Hepatocyte (in vitro differentiated cells): ENCODE measurements at regions not wholly inside any gene's neighbourhood (a gene's known extent, or its start where the extent isn't known, plus 50 kb on each side); places are given as distances from the start of the nearest gene placed in this dataset.

Experiments
- DNase-seq: peaks from one replicate; pipeline ENCODE4 v3.0.0-alpha.2; 2016; ENCODE audit warnings: low spot score
- H2AFZ ChIP-seq: fragments of 200-600 bp; sonication (generic); 2 replicates; pipeline ENCODE4 v1.6.0; 2016; ENCODE audit warnings: antibody characterized with exemption, mild to moderate bottlenecking
- H3K27ac ChIP-seq: fragments of 200-600 bp; sonication (generic); 2 replicates; pipeline ENCODE4 v1.5.1; 2016; ENCODE audit warnings: mild to moderate bottlenecking
- H3K27me3 ChIP-seq: fragments of 200-600 bp; sonication (generic); 2 replicates; pipeline ENCODE4 v1.6.1; 2016
- H3K36me3 ChIP-seq: fragments of 200-600 bp; sonication (generic); replicated peaks from 2 replicates; pipeline ENCODE4 v1.5.1; 2016; ENCODE audit warnings: low read depth; ENCODE audit not compliant: insufficient read depth
- H3K4me1 ChIP-seq: fragments of 200-600 bp; sonication (generic); 2 replicates; pipeline ENCODE4 v1.5.1; 2016; ENCODE audit warnings: mild to moderate bottlenecking, moderate library complexity; ENCODE audit not compliant: insufficient read depth
- H3K4me2 ChIP-seq: fragments of 200-600 bp; sonication (generic); 2 replicates; pipeline ENCODE4 v1.6.0; 2016
- H3K4me3 ChIP-seq: fragments of 200-600 bp; sonication (generic); 2 replicates; pipeline ENCODE4 v1.5.1; 2016; ENCODE audit warnings: mild to moderate bottlenecking
- H3K79me2 ChIP-seq: fragments of 200-600 bp; sonication (generic); 2 replicates; pipeline ENCODE4 v1.6.0; 2017; ENCODE audit warnings: mild to moderate bottlenecking
- H3K9me2 ChIP-seq: fragments of 200-600 bp; sonication (generic); replicated peaks from 2 replicates; pipeline ENCODE4 v1.6.0; 2017; ENCODE audit warnings: mild to moderate bottlenecking; ENCODE audit not compliant: insufficient read depth
- H3K9me3 ChIP-seq: fragments of 200-600 bp; sonication (generic); 2 replicates; pipeline ENCODE4 v1.5.1; 2016; ENCODE audit warnings: low read depth, mild to moderate bottlenecking
- H4K20me1 ChIP-seq: fragments of 200-600 bp; sonication (generic); 2 replicates; pipeline ENCODE4 v1.6.0; 2016; ENCODE audit warnings: mild to moderate bottlenecking; ENCODE audit not compliant: insufficient read depth, poor library complexity, severe bottlenecking
- EZH2 ChIP-seq: fragments of 200-600 bp; sonication (generic); IDR thresholded peaks from 2 replicates; pipeline ENCODE4 v1.6.1; 2016; ENCODE audit warnings: antibody characterized with exemption, mild to moderate bottlenecking, borderline replicate concordance
- EZH2phosphoT487 ChIP-seq: fragments of 200-600 bp; sonication (generic); IDR thresholded peaks from one replicate; pipeline ENCODE4 v1.6.1; 2018; ENCODE audit warnings: antibody characterized with exemption, mild to moderate bottlenecking, low read depth, moderate library complexity; ENCODE audit not compliant: unreplicated experiment, severe bottlenecking
- WGBS: methylation state at CpG from one replicate; pipeline ENCODE4 v1.1.6; 2016; ENCODE audit warnings: low lambda C conversion rate; ENCODE audit errors: missing lambda C conversion rate; 5-methylcytosine and 5-hydroxymethylcytosine counted together
- TF ChIP-seq, protein P1 (sequence below): fragments of 200-600 bp; sonication (generic); IDR thresholded peaks from 2 replicates; pipeline ENCODE4 v1.5.1; 2016; ENCODE audit warnings: antibody characterized with exemption, mild to moderate bottlenecking; ENCODE audit not compliant: poor library complexity

DNA sequence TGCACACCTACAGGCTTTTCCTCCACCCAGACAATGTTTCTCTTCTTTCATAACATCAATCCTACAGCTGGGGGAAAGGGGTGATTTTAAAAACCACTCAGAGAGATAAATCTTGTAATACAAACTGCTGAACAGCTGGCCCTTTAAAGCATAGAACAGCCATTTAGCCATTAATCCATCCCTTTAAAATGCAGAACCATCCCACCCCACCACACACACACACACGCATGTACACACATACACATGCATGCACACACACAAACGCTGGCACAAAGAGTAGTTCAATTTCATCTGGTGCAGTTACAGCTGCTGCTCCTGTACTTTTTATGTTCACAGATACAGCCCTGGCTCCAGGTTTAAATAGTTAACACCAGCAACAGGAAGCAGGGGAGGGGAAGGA, 426.1 kb downstream of the MID1IP1 start:
- Histone ChIP-seq H3K4me3 (no peak overlapping the region), H3K36me3 (no peaks in the 10 kb centered on the region), H2AFZ (no peak overlapping the region), H3K9me3 (no peaks in the 10 kb centered on the region), H3K79me2 (no peaks in the 10 kb centered on the region), H3K9me2 (no peaks in the 10 kb centered on the region), H4K20me1 (no peaks in the 10 kb centered on the region), H3K4me2 (no peak overlapping the region), H3K4me1 (no peaks in the 10 kb centered on the region), H3K27ac (no peak overlapping the region), H3K27me3 (no peaks in the 10 kb centered on the region)
- DNase-seq = no peak
- WGBS = 52% methylated on average over 2 of the region's 2 CpGs
- TF ChIP-seq EZH2 = no peak
- TF ChIP-seq, protein P1, sequence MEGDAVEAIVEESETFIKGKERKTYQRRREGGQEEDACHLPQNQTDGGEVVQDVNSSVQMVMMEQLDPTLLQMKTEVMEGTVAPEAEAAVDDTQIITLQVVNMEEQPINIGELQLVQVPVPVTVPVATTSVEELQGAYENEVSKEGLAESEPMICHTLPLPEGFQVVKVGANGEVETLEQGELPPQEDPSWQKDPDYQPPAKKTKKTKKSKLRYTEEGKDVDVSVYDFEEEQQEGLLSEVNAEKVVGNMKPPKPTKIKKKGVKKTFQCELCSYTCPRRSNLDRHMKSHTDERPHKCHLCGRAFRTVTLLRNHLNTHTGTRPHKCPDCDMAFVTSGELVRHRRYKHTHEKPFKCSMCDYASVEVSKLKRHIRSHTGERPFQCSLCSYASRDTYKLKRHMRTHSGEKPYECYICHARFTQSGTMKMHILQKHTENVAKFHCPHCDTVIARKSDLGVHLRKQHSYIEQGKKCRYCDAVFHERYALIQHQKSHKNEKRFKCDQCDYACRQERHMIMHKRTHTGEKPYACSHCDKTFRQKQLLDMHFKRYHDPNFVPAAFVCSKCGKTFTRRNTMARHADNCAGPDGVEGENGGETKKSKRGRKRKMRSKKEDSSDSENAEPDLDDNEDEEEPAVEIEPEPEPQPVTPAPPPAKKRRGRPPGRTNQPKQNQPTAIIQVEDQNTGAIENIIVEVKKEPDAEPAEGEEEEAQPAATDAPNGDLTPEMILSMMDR = no peak
- no peak for TF ChIP-seq EZH2phosphoT487

DNA sequence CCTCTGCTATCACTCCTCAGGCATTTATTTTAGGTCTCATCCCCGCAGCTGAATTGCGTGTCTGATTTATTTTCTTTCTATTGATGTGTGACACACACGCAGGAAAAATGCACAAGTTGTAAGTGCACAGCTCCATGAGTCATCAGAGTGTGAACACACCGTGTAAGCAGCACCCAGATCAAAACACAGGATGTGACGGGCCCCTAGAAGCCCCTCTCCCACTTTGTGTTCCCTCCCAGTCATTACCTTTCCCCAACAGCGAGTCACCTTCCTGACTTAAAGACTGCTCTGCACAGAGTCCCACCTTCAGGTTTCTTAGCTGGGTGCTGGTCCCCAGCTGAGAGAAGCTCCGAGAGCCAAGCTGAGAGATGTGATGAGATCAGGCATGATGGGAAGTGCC, 436.7 kb downstream of the MID1IP1 start:
- Histone ChIP-seq H3K4me1 (peaks cover 3% of the 10 kb centered on the region), H2AFZ (no peak overlapping the region), H3K9me3 (no peaks in the 10 kb centered on the region), H4K20me1 (no peaks in the 10 kb centered on the region), H3K9me2 (no peaks in the 10 kb centered on the region), H3K4me2 (no peak overlapping the region), H3K79me2 (no peaks in the 10 kb centered on the region), H3K27me3 (no peaks in the 10 kb centered on the region), H3K36me3 (no peaks in the 10 kb centered on the region), H3K27ac (no peak overlapping the region), H3K4me3 (no peak overlapping the region)
- WGBS = 81% methylated on average over 7 of the region's 7 CpGs
- no peak for DNase-seq
- TF ChIP-seq EZH2 = no peak
- TF ChIP-seq, protein P1 = no peak
- TF ChIP-seq EZH2phosphoT487 = no peak

DNA sequence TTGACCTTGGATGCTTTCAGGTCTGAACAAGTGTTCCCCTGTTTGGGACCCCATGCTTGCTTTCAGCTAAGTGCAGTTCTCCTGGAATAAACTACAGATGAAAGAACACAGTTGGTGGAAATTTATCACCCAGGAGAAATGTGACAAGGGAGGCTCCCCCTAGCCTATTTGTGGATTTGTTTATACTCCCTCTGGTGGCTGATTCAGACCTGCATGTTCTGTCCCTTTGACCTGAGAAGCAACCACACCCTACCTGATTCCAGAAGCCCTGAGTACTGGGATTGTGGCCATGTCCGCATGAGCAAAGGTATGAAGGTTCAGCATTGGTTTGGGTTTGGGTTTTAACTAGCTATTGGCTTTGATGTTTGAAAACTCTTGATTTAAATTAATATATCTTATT, 440.9 kb downstream of the MID1IP1 start:
- DNase-seq = peak; percentile 68
- Histone ChIP-seq H3K4me3 (no peak overlapping the region), H4K20me1 (no peaks in the 10 kb centered on the region), H3K27ac (no peak overlapping the region), H3K79me2 (no peaks in the 10 kb centered on the region), H3K4me1 (peaks cover 9% of the 10 kb centered on the region), H3K4me2 (no peak overlapping the region), H2AFZ (no peak overlapping the region), H3K9me3 (no peaks in the 10 kb centered on the region), H3K9me2 (no peaks in the 10 kb centered on the region), H3K36me3 (no peaks in the 10 kb centered on the region), H3K27me3 (no peaks in the 10 kb centered on the region)
- TF ChIP-seq, protein P1 = peak; percentile 42
- TF ChIP-seq EZH2phosphoT487 = no peak
- no peak for TF ChIP-seq EZH2
- 82% methylated on average over 1 of the region's 1 CpG for WGBS

DNA sequence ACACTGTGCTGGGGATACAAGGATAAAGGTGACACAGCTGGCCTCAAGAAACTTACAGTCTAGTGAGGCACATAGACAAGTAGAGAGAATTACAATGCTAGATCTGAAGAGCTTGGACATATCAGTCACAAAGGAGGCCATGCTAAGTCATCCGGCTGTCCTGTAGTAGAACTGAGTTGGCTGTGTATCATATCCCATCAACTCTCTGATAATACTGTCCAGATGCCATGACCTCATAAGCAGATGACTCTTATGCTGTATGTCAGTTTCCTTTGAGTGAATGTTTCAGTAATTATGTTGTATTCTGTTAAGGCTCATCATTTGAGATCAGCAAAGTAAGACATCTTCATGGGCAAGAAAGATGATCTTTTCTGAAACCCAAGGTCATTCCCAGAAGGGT, 442.9 kb downstream of the MID1IP1 start:
- no peaks in the 10 kb centered on the region for H4K20me1 ChIP-seq

More for the DNA sequence above, 442.9 kb downstream of the MID1IP1 start:
- TF ChIP-seq EZH2 (no peak), EZH2phosphoT487 (no peak)
- TF ChIP-seq, protein P1 = no peak
- no peaks in the 10 kb centered on the region for H3K79me2 ChIP-seq
- no peak for DNase-seq
- H3K36me3 ChIP-seq = no peaks in the 10 kb centered on the region
- H3K4me2 ChIP-seq = no peak overlapping the region
- H3K9me2 ChIP-seq = no peaks in the 10 kb centered on the region
- no peak overlapping the region for H2AFZ ChIP-seq
- no peak overlapping the region for H3K27ac ChIP-seq
- H3K4me3 ChIP-seq = no peak overlapping the region
- H3K4me1 ChIP-seq = peaks cover 9% of the 10 kb centered on the region
- H3K27me3 ChIP-seq = no peaks in the 10 kb centered on the region
- WGBS = 69% methylated on average over 1 of the region's 1 CpG
- no peaks in the 10 kb centered on the region for H3K9me3 ChIP-seq
